ENCODE measurements at regions not wholly inside any gene's neighbourhood (a gene's known extent, or its start where the extent isn't known, plus 50 kb on each side); places are given as distances from the start of the nearest gene placed in this dataset.

DNA sequence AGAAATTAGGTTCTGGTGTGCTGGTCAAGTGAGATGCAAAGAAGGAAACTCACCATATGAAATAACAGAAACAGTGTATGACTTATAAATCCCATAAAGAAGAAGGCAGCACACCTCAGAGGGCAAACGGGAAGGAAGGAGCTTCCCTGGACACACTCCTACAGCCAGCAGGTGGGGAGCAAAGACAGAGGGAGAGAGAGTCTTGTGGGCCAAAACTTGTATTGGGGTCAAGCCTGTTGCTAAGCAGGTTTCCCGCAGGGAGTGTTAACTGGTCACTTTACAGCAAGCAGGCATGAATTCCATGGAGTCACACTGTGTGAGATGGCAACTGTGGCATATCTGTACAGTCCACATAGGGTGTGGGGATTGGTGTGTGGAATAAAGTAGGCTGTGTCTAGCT, 222.9 kb upstream of the NDN start:
- in situ Hi-C loops (cut with MboI; ENCODE audit: low pct_unique_long_range_greater_than_20kb, low sequenced_read_pairs, unreplicated experiment) = no loop called here
- TF ChIP-seq, protein P1, sequence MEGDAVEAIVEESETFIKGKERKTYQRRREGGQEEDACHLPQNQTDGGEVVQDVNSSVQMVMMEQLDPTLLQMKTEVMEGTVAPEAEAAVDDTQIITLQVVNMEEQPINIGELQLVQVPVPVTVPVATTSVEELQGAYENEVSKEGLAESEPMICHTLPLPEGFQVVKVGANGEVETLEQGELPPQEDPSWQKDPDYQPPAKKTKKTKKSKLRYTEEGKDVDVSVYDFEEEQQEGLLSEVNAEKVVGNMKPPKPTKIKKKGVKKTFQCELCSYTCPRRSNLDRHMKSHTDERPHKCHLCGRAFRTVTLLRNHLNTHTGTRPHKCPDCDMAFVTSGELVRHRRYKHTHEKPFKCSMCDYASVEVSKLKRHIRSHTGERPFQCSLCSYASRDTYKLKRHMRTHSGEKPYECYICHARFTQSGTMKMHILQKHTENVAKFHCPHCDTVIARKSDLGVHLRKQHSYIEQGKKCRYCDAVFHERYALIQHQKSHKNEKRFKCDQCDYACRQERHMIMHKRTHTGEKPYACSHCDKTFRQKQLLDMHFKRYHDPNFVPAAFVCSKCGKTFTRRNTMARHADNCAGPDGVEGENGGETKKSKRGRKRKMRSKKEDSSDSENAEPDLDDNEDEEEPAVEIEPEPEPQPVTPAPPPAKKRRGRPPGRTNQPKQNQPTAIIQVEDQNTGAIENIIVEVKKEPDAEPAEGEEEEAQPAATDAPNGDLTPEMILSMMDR (IDR thresholded peaks at IDR 0.05; ENCODE audit: extremely low read depth, insufficient read depth, missing control alignments) = no peak
- no peak for DNase-seq (ENCODE audit: low spot score)

DNA sequence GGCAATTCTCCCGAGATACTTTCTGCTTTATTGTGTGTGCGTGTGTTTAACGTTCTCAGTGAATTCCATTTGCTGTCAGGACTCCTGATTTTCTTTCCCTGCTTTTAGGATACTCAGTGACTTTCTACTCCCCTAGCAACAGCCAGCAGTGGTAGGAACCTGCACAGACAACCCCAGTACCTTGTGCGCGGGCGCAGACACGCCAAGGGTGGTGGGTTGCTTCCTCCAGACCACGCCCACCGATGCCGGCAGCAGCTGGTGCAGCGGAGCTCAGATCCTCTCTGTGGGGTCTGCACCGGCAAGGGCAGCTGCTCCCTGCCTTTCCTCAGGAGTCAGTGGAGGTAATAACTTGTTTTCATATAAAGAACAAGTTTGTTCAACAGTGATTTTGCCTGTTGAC, 225.1 kb upstream of the NDN start:
- TF ChIP-seq, protein P1 (IDR thresholded peaks at IDR 0.05; ENCODE audit: extremely low read depth, insufficient read depth, missing control alignments) = no peak
- DNase-seq (ENCODE audit: low spot score) = no peak
- in situ Hi-C loops (cut with MboI; ENCODE audit: low pct_unique_long_range_greater_than_20kb, low sequenced_read_pairs, unreplicated experiment) = no loop called here

DNA sequence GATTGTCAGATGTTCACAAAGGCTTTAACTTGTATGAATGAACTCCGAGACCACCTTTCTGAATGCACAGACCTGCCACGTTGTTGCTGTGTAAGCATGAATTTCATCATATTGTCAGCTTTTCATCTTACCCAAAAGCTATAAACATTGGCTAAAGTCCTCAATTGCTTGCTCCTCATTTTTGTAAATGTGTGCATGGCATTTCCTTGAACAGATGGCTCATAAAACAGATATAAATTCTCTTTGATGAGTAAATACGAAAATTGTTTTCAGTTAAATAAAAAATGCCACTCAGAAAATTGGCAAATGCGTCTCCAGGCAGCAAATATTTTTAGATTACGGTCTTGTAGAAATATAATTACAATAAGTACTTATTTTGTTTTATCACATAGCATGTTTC, 226.0 kb upstream of the NDN start:
- DNase-seq (ENCODE audit: low spot score) = no peak
- in situ Hi-C loops (cut with MboI; ENCODE audit: low pct_unique_long_range_greater_than_20kb, low sequenced_read_pairs, unreplicated experiment) = no loop called here
- TF ChIP-seq, protein P1 (IDR thresholded peaks at IDR 0.05; ENCODE audit: extremely low read depth, insufficient read depth, missing control alignments) = no peak

DNA sequence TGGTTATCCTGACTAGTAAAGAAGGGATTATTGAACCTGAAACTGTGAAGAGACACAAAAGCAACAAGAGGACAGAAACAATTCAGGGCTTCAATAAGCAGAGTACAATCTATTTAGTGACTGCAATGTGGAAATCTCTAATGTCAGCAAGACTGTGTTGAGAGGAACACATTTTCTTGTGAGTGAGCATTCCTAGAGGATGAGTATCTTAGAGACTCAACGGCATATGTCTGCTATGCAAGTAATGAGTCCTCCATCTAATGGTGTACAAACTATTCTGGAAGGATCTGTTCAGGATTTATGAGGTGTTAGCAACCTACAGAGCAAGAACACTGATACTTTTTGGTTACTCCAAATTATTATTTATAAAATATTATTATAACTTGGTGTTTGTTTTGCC, 226.5 kb upstream of the NDN start:
- no peak for DNase-seq (ENCODE audit: low spot score)
- in situ Hi-C loops (cut with MboI; ENCODE audit: low pct_unique_long_range_greater_than_20kb, low sequenced_read_pairs, unreplicated experiment) = no loop called here
- TF ChIP-seq, protein P1 (IDR thresholded peaks at IDR 0.05; ENCODE audit: extremely low read depth, insufficient read depth, missing control alignments) = no peak

DNA sequence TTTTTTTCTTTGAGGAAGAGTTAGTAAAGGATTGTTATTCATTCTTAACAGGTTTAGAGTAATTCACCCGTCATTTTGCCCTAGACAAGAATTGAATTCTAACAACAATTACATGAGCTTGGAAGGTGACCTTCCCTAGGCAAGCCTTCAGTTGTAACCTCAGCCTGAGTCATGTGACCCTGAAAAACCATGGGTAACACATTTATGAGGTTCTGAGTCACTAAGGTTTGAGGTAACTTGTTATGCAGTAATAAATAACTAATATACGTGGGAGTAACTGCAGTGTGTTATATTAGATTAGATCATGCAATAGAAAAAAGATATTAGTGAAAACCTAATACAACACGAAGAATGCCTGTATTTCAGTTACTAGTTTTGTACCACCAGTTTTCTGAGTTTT, 237.6 kb upstream of the NDN start:
- in situ Hi-C loops (cut with MboI; ENCODE audit: low pct_unique_long_range_greater_than_20kb, low sequenced_read_pairs, unreplicated experiment) = no loop called here
- TF ChIP-seq, protein P1 (IDR thresholded peaks at IDR 0.05; ENCODE audit: extremely low read depth, insufficient read depth, missing control alignments) = no peak
- no peak for DNase-seq (ENCODE audit: low spot score)

DNA sequence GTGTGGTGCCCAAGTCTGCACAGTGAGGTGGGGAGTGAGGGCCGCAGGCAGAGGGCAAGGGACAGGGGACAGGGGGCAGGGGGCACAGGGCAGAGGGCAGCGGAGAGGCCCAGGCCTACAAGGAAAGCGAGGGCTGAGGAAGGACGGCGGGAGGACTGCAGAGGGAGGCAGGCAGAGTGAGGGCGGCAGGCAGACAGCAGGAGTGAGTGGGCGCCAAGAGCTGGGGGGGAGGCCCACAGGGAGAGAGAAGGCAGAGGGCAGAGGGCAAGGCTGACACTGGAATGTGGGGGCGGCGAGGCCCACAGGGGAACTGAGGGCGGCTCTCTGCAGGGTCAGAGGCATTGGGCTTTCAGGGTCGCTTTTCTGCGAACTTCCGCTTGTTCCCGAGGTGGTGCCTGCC, 267.8 kb upstream of the NDN start:
- in situ Hi-C loops (cut with MboI; ENCODE audit: low pct_unique_long_range_greater_than_20kb, low sequenced_read_pairs, unreplicated experiment) = no loop called here
- TF ChIP-seq, protein P1 (IDR thresholded peaks at IDR 0.05; ENCODE audit: extremely low read depth, insufficient read depth, missing control alignments) = no peak
- no peak for DNase-seq (ENCODE audit: low spot score)
